HFF-Myc (cell line): ENCODE measurements at regions not wholly inside any gene's neighbourhood (a gene's known extent, or its start where the extent isn't known, plus 50 kb on each side); places are given as distances from the start of the nearest gene placed in this dataset.

Experiments
- DNase-seq: peaks from one replicate; pipeline ENCODE4 v3.0.0-alpha.2; 2011; ENCODE audit warnings: low read depth; ENCODE audit errors: extremely low read depth
- H3K4me3 ChIP-seq: replicated peaks from 2 replicates; pipeline ENCODE4 v1.5.1; 2011; ENCODE audit warnings: low read depth, mild to moderate bottlenecking, control low read depth, low read length
- CTCF ChIP-seq: IDR thresholded peaks from 2 replicates; pipeline ENCODE4 v1.5.1; 2012; ENCODE audit warnings: mild to moderate bottlenecking, low read depth, low read length, control low read depth; ENCODE audit errors: missing control alignments

DNA sequence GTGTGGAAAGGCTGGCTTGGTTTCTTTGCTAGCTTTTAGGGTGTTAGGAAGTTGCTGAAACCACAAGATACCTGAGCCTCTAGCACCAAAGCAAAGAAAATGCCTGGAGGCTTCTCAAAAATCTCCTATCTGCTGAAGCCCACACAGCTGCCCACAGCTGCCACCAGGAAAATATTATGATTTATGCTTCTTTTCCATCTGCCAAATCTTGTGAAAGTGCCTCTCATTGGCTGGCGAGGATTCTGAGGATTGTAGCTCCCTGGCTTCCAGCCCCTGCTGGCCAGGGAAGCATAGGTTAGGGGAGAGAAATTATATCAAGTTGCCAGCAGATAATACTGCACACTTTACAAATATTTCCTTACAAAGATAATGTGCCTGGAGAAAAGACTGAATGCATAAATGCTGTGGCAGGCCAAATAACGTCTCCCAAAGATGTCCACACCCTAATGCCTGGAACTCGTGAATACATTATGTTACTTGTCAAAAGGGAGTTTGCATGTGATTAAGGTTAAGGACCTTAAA lies 98.4 kb downstream of the MRPL14 start:
- TF ChIP-seq CTCF: peak; percentile 28
- no peak for DNase-seq
- H3K4me3 ChIP-seq: no peak overlapping the region

DNA sequence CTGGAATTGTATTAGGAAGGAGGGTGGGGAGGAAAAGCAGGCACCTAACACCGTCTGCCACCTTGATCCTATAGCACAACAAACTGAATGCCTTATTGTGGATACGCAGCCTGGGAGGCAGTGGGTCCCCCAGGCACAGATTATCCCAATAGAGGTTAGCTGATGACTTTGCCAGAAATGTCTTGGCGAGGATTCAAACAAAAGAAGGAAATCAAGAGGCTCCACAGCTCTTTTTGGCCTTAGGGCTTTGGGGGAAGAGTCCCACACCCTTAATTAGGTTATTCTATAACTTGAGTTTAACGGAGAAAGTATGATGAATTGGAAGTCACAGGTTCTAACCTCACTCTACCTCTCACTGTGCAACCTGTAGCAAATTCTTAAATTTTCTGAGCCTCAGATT lies 102.0 kb downstream of the MRPL14 start:
- DNase-seq: no peak
- TF ChIP-seq CTCF: no peak
- no peak overlapping the region for H3K4me3 ChIP-seq

DNA sequence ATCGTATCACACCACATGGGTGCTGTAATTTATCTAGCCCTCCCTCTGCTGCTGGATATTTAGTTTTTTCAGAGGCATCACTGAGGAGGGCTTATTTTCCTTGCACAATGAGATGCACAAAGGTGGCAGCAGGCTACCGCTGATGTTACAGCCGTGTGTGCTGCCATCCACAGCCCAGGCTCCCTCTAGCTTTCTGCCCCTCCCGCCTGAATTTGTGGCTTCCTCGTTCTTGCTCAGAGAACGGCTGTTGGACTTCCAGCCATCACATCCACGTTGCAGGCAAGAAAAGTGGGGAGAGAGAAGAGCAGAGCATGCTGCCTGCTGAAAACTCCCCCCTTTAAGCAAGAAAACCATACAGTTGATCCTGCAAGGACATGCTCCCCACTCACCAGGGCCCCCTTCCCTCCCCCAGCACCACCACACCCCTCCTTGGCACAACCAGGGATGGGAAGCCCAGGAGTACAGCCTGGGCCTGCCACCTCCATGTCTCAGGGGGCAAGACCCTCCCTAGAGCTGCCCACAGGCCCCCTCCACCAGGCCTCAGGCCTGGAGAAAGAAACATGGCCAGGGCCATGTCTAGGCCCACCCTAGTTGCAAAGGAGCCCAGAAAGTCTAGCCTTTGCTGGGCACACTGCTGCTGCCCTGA lies 102.6 kb downstream of the MRPL14 start:
- no peak for TF ChIP-seq CTCF
- H3K4me3 ChIP-seq: no peak overlapping the region
- no peak for DNase-seq

- DNase-seq: no peak
- H3K4me3 ChIP-seq: no peak overlapping the region
- TF ChIP-seq CTCF: no peak
Observed at GRCh38 chr6:44023586-44024454, 103.4 kb downstream of the MRPL14 start.

DNA sequence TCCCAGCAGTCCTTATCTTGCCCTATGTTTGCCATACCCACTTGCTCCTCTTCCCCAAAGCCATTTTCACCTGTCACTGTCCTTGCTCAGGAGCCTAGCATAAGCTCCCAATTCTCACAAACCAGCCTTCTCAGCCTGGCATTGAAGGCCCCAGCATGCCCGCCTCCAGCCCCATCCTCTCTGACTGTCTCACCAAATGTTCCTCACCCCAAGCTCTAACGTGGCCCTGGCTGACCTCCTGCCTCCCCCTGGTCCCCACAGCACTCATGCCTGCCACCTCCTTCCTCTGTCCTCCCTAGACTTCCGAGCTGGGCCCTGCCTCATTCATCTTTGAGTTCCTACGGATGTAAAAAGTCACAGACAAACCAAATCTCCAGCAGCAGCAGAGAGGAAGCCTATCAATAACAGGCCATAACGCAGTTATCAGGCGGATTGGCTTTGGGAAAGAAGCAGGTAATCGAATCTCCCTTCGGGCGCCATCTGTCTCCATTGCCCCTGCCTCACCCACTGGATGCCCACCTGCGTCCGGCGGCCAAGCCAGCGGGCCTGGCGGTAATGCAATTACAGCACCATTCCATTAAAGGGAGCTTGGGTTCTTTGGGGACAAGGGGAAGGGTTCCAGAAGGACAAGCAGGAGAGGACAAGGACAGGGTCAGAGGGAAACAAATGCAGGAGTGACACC lies 104.4 kb downstream of the MRPL14 start:
- no peak for TF ChIP-seq CTCF
- no peak overlapping the region for H3K4me3 ChIP-seq

DNA sequence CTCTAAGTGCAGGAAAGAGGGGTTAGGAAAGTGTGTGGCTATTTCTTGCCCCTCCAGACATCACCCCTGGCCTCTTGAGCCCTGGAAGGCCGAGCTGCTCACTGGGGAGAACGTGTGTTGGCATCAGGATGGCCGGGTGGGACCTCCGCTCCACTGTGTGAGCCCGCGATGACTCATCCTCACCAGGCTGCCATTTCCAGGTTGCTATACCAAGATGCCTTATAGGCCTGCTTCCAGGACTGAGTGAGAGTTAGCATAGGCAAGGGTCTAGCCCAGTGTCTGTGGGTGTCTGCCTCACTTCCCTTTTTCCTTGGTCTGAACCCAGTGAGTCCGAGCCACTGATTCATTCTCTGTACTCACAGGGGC lies 105.0 kb downstream of the MRPL14 start:
- H3K4me3 ChIP-seq: no peak overlapping the region
- no peak for DNase-seq
- TF ChIP-seq CTCF: no peak

More for the DNA sequence above, 104.4 kb downstream of the MRPL14 start:
- no peak for DNase-seq
